AG20443 (cell line): ENCODE measurements at regions not wholly inside any gene's neighbourhood (a gene's known extent, or its start where the extent isn't known, plus 50 kb on each side); places are given as distances from the start of the nearest gene placed in this dataset.
A peak's percentile ranks its signal among the peaks of the same experiment; 100 is the strongest.
"Not testable (repeated sequence)": the region's sequence is repeated elsewhere in the genome, so short reads cannot be mapped to it uniquely, and the experiment has no call there.

Source experiments
- DNase-seq: peaks from one replicate; pipeline ENCODE4 v3.0.0; 2012; ENCODE audit warnings: low spot score, mixed read lengths

GRCh38 chr4:126986005-126986404 lies 646.8 kb upstream of the INTU start:
- DNase-seq, result no peak

GRCh38 chr4:126986828-126987227 lies 645.9 kb upstream of the INTU start:
- peak; percentile 8 for DNase-seq

- no peak for DNase-seq
These were observed 640.8 kb upstream of the INTU start for GRCh38 chr4:126991965-126992364.

GRCh38 chr4:126992910-126993309 lies 639.8 kb upstream of the INTU start:
- DNase-seq, result no peak

- DNase-seq, result no peak
These were observed 639.4 kb upstream of the INTU start for GRCh38 chr4:126993351-126993750.

- no peak for DNase-seq
These were observed 637.5 kb upstream of the INTU start for GRCh38 chr4:126995235-126995634.

GRCh38 chr4:127000110-127000509 lies 632.6 kb upstream of the INTU start:
- no peak for DNase-seq

GRCh38 chr4:127000846-127001245 lies 631.9 kb upstream of the INTU start:
- peak; percentile 11 for DNase-seq

GRCh38 chr4:127001933-127002332 lies 630.8 kb upstream of the INTU start:
- DNase-seq, result no peak

GRCh38 chr4:127006446-127006877 lies 626.3 kb upstream of the INTU start:
- no peak for DNase-seq

GRCh38 chr4:127007305-127007704 lies 625.5 kb upstream of the INTU start:
- DNase-seq, result no peak

- peak; percentile 12 for DNase-seq
These were observed 620.2 kb upstream of the INTU start for GRCh38 chr4:127012549-127012948.

- DNase-seq, result no peak
These were observed 617.1 kb upstream of the INTU start for GRCh38 chr4:127015667-127016117.

GRCh38 chr4:127018381-127018780 lies 614.4 kb upstream of the INTU start:
- no peak for DNase-seq

- not testable (repeated sequence) for DNase-seq
These were observed 611.9 kb upstream of the INTU start for GRCh38 chr4:127020831-127021230.

- DNase-seq, result no peak
These were observed 596.5 kb upstream of the INTU start for GRCh38 chr4:127036296-127036695.

GRCh38 chr4:127045861-127046260 lies 586.9 kb upstream of the INTU start:
- DNase-seq, result no peak

- DNase-seq, result no peak
These were observed 584.8 kb upstream of the INTU start for GRCh38 chr4:127047930-127048329.

GRCh38 chr4:127048376-127049044 lies 584.2 kb upstream of the INTU start:
- DNase-seq, result no peak

GRCh38 chr4:127049526-127049925 lies 583.2 kb upstream of the INTU start:
- DNase-seq, result no peak

GRCh38 chr4:127052742-127053141 lies 580.0 kb upstream of the INTU start:
- no peak for DNase-seq

- DNase-seq, result no peak
These were observed 577.4 kb upstream of the INTU start for GRCh38 chr4:127055357-127055756.

- DNase-seq, result no peak
These were observed 563.1 kb upstream of the INTU start for GRCh38 chr4:127069675-127070074.

- no peak for DNase-seq
These were observed 561.3 kb upstream of the INTU start for GRCh38 chr4:127071443-127071842.
